ENCODE measurements at regions not wholly inside any gene's neighbourhood (a gene's known extent, or its start where the extent isn't known, plus 50 kb on each side); places are given as distances from the start of the nearest gene placed in this dataset.

DNA sequence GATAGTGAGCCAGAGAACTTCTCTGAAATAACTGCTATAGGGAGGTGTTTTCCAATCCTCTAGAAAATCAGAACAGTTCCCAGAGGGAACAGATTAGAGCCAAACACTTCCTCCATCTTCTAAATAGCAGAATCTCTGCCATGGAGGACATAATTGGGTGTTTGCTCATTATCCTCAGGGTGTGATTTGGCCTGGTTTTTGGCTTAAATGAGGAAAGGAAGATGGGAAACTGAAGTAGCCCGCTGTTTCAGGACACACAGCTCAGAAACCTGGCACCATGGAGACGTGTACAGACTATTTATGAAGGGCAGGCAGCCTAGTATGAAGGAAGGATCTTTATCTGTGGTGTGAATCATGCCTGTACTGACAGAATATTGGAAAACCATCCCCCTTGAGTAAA is 231.7 kb upstream of the PRKD1 start:
- Histone ChIP-seq H3K36me3 (no peaks in the 10 kb centered on the region), H3K4me1 (no peaks in the 10 kb centered on the region), H3K9me3 (no peaks in the 10 kb centered on the region), H3K4me3 (no peak overlapping the region), H3K27me3 (no peaks in the 10 kb centered on the region), H3K27ac (no peak overlapping the region)
- intact Hi-C loops (cut with DNase I; ENCODE audit: low total_unique reads), result no loop called here
- no peak for DNase-seq
- 64 to 79% (median 72%) methylated on average over 2 of the region's 2 CpGs for WGBS, 5 donors
- TF ChIP-seq POLR2A (IDR thresholded peaks at IDR 0.05) (no peak), CTCF (IDR thresholded peaks at IDR 0.05) (no peak), POLR2AphosphoS5 (IDR thresholded peaks at IDR 0.05) (no peak), EP300 (IDR thresholded peaks at IDR 0.05) (no peak)

- DNase-seq, result no peak
- no peaks in the 10 kb centered on the region for H3K27me3 ChIP-seq
- TF ChIP-seq POLR2A (IDR thresholded peaks at IDR 0.05), result no peak
- TF ChIP-seq CTCF (IDR thresholded peaks at IDR 0.05), result no peak
- intact Hi-C loops (cut with DNase I; ENCODE audit: low total_unique reads), result no loop called here
- no peaks in the 10 kb centered on the region for H3K9me3 ChIP-seq
- H3K36me3 ChIP-seq, result no peaks in the 10 kb centered on the region
- H3K27ac ChIP-seq, result no peak overlapping the region
- no peaks in the 10 kb centered on the region for H3K4me1 ChIP-seq
- H3K4me3 ChIP-seq, result no peak overlapping the region
- WGBS, 5 donors, result 80 to 83% (median 82%) methylated on average over 5 of the region's 5 CpGs
Measured at GRCh38 chr14:30160608-30161007, 233.0 kb upstream of the PRKD1 start.

DNA sequence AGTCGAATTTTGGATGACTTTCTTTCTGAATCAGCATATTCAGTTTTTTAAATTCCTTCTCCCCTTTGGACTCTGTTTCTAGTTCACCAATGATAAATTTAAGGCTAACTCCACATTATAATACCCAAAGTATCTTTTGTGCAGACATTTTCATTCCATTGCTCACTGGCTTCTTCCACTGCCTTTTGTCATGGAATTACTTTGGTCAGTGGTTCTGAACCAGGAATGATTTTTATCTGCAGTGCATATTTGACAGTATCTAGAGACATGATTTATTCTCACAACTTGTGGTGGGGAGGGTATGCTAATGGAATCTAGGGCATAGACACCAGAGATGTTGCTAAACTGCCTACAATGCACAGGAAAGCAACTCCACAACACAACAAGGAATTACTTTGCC is 234.4 kb upstream of the PRKD1 start:
- Histone ChIP-seq H3K4me3 (no peak overlapping the region), H3K4me1 (no peaks in the 10 kb centered on the region), H3K27me3 (no peaks in the 10 kb centered on the region), H3K27ac (no peak overlapping the region), H3K9me3 (no peaks in the 10 kb centered on the region), H3K36me3 (no peaks in the 10 kb centered on the region)
- intact Hi-C loops (cut with DNase I; ENCODE audit: low total_unique reads), result no loop called here
- no peak for DNase-seq
- no peak for TF ChIP-seq EP300 (IDR thresholded peaks at IDR 0.05)
- TF ChIP-seq CTCF (IDR thresholded peaks at IDR 0.05), result no peak
- TF ChIP-seq POLR2AphosphoS5 (IDR thresholded peaks at IDR 0.05), result no peak
- TF ChIP-seq POLR2A (IDR thresholded peaks at IDR 0.05), result no peak
- WGBS, 5 donors, result 39 to 61% (median 44%) methylated on average over 1 of the region's 1 CpG

DNA sequence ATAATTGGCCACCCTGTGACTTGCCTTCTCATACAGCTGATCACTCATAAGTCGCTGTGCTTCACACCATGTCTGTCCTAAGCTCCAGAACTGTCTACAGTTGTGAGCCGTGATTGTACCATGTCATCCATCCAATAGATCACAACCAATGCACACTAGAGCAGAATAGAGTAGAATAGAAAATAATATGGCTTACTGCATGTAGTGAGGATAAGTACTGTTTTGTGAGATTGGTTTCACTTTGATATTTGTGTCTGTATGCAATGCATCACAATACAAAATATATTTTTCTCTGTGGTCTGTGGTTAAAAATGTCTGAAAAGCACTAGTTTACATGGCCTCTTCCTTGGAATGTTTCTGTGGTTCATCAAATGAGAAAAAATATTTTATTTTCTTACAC is 237.6 kb upstream of the PRKD1 start:
- Histone ChIP-seq H3K9me3 (peaks cover 0 to 19% (median 15%) of the 10 kb centered on the region in 4 donors), H3K27me3 (no peaks in the 10 kb centered on the region), H3K4me3 (no peak overlapping the region), H3K4me1 (no peaks in the 10 kb centered on the region), H3K36me3 (no peaks in the 10 kb centered on the region), H3K27ac (no peak overlapping the region)
- TF ChIP-seq POLR2A (IDR thresholded peaks at IDR 0.05), result no peak
- TF ChIP-seq EP300 (IDR thresholded peaks at IDR 0.05), result no peak
- TF ChIP-seq POLR2AphosphoS5 (IDR thresholded peaks at IDR 0.05), result no peak
- TF ChIP-seq CTCF (IDR thresholded peaks at IDR 0.05), result no peak
- intact Hi-C loops (cut with DNase I; ENCODE audit: low total_unique reads), result no loop called here
- 81 to 95% (median 89%) methylated on average over 2 of the region's 2 CpGs for WGBS, 5 donors
- no peak for DNase-seq

DNA sequence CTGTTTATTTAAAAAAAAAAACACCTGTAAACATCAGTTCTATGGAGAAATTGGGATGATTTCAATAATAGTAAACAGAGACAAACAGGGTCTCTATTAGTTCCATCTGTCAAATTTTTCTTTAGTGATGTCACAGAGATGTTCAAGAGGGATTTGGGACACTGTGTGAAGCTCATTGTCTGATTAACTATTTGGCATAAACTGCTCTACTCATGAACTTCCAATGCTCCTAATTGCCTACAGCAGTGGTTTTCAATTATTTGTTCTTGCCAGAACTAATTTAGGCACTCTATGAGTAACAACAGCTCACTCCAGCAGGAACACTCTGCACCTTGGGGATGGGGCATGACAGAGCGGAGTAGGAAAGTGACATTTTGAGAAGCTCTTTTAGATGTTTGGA is 250.1 kb upstream of the PRKD1 start:
- Histone ChIP-seq H3K4me1 (no peaks in the 10 kb centered on the region), H3K4me3 (no peak overlapping the region), H3K36me3 (no peaks in the 10 kb centered on the region), H3K27me3 (no peaks in the 10 kb centered on the region), H3K9me3 (no peaks in the 10 kb centered on the region), H3K27ac (no peak overlapping the region)
- no peak for DNase-seq
- intact Hi-C loops (cut with DNase I; ENCODE audit: low total_unique reads), result no loop called here
- no peak for TF ChIP-seq CTCF (IDR thresholded peaks at IDR 0.05)
- TF ChIP-seq POLR2A (IDR thresholded peaks at IDR 0.05), result no peak
- no peak for TF ChIP-seq EP300 (IDR thresholded peaks at IDR 0.05)
- TF ChIP-seq POLR2AphosphoS5 (IDR thresholded peaks at IDR 0.05), result no peak
- 80 to 100% (median 94%) methylated on average over 1 of the region's 1 CpG for WGBS, 5 donors

Data from stomach (tissue), 8 donors.